Neural progenitor cell (in vitro differentiated cells): ENCODE measurements at regions not wholly inside any gene's neighbourhood (a gene's known extent, or its start where the extent isn't known, plus 50 kb on each side); places are given as distances from the start of the nearest gene placed in this dataset.

Source experiments
- DNase-seq: peaks from one replicate; pipeline ENCODE4 v3.0.0-alpha.2; 2016; ENCODE audit warnings: low spot score
- H2AFZ ChIP-seq: fragments of 200-600 bp; sonication (generic); replicated peaks from 2 replicates; pipeline ENCODE4 v1.6.1; 2016; ENCODE audit warnings: antibody characterized with exemption
- H3F3A ChIP-seq: fragments of 200-600 bp; sonication (generic); 2 replicates; pipeline ENCODE4 v1.6.1; 2016; ENCODE audit warnings: antibody characterized with exemption, low read depth
- H3K27ac ChIP-seq: fragments of 200-600 bp; sonication (generic); 2 replicates; pipeline ENCODE4 v1.5.1; 2016; ENCODE audit warnings: mild to moderate bottlenecking
- H3K27me3 ChIP-seq: fragments of 200-600 bp; sonication (generic); 2 replicates; pipeline ENCODE4 v1.6.1; 2016; ENCODE audit warnings: mild to moderate bottlenecking, moderate library complexity
- H3K36me3 ChIP-seq: fragments of 200-600 bp; sonication (generic); 2 replicates; pipeline ENCODE4 v1.5.1; 2016
- H3K4me1 ChIP-seq: fragments of 200-600 bp; sonication (generic); 2 replicates; pipeline ENCODE4 v1.6.1; 2016; ENCODE audit warnings: mixed run types
- H3K4me2 ChIP-seq: fragments of 200-600 bp; sonication (generic); 2 replicates; pipeline ENCODE4 v1.6.1; 2016
- H3K4me3 ChIP-seq: fragments of 200-600 bp; sonication (generic); 2 replicates; pipeline ENCODE4 v1.5.1; 2016
- H3K79me2 ChIP-seq: fragments of 200-600 bp; sonication (generic); 2 replicates; pipeline ENCODE4 v1.6.1; 2016; ENCODE audit warnings: low read depth
- H3K9ac ChIP-seq: fragments of 200-600 bp; sonication (generic); 2 replicates; pipeline ENCODE4 v1.6.1; 2016
- H3K9me3 ChIP-seq: fragments of 200-600 bp; sonication (generic); 2 replicates; pipeline ENCODE4 v1.5.1; 2016; ENCODE audit warnings: low read depth
- H4K20me1 ChIP-seq: fragments of 200-600 bp; sonication (generic); 2 replicates; pipeline ENCODE4 v1.6.1; 2016; ENCODE audit warnings: low read depth
- H3K27ac Mint-ChIP-seq: 3 replicates; pipeline ENCODE4 v1.8.0; 2021; ENCODE audit warnings: mixed read lengths
- H3K27me3 Mint-ChIP-seq: 2 replicates; pipeline ENCODE4 v1.8.0; 2022; ENCODE audit warnings: low read depth, mild to moderate bottlenecking, inconsistent platforms, moderate library complexity, mixed read lengths; ENCODE audit not compliant: insufficient read depth
- H3K36me3 Mint-ChIP-seq: 3 replicates; pipeline ENCODE4 v1.8.0; 2021; ENCODE audit warnings: mixed read lengths
- H3K4me1 Mint-ChIP-seq: 3 replicates; pipeline ENCODE4 v1.8.0; 2021; ENCODE audit warnings: mixed read lengths
- H3K4me3 Mint-ChIP-seq: 3 replicates; pipeline ENCODE4 v1.8.0; 2021; ENCODE audit warnings: mild to moderate bottlenecking, moderate library complexity, mixed read lengths
- H3K9me3 Mint-ChIP-seq: 3 replicates; pipeline ENCODE4 v1.8.0; 2020; ENCODE audit warnings: mixed read lengths
- CTCF ChIP-seq: fragments of 200-600 bp; sonication (generic); IDR thresholded peaks from 2 replicates; pipeline ENCODE4 v1.5.1; 2017; ENCODE audit warnings: antibody characterized with exemption, mild to moderate bottlenecking
- EZH2 ChIP-seq: fragments of 200-600 bp; sonication (generic); IDR thresholded peaks from 2 replicates; pipeline ENCODE4 v1.6.1; 2017; ENCODE audit warnings: antibody characterized with exemption, mild to moderate bottlenecking, moderate library complexity
- EZH2phosphoT487 ChIP-seq: fragments of 200-600 bp; sonication (generic); IDR thresholded peaks from 2 replicates; pipeline ENCODE4 v1.6.1; 2017; ENCODE audit warnings: antibody characterized with exemption

DNA sequence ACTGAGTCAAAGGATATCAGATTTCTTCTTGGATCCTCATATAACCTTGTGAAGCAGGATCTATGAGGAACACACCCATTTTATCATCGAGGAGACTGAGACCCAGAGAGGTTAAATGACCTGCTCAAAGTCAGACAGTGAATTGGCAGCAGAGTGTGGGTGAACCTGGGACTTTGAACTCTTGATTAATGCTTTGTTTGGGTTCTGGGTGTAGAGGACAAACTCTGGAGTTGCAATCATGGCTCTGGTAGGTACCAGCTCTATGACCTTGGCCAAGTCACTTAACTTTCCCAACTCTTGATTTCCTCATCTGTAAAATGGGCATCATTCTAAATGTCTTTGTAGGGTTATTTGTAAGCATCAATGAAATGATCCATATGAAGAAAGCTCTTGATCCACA is 166.4 kb downstream of the HAPSTR1 start:
- no peaks in the 10 kb centered on the region for H3K79me2 ChIP-seq
- no peak overlapping the region for H2AFZ ChIP-seq
- no peaks in the 10 kb centered on the region for H3F3A ChIP-seq
- H3K27ac ChIP-seq, result no peak overlapping the region
- Mint-ChIP-seq H3K27me3 (peaks cover 6% of the 10 kb centered on the region), H3K36me3 (no peaks in the 10 kb centered on the region), H3K4me3 (no peak overlapping the region), H3K27ac (no peak overlapping the region), H3K4me1 (peaks cover 2% of the 10 kb centered on the region), H3K9me3 (peaks cover 5% of the 10 kb centered on the region)
- H3K4me1 ChIP-seq, result no peaks in the 10 kb centered on the region
- H3K4me3 ChIP-seq, result no peak overlapping the region
- H3K27me3 ChIP-seq, result no peaks in the 10 kb centered on the region
- no peaks in the 10 kb centered on the region for H4K20me1 ChIP-seq
- no peaks in the 10 kb centered on the region for H3K36me3 ChIP-seq
- H3K9me3 ChIP-seq, result no peaks in the 10 kb centered on the region
- no peak overlapping the region for H3K9ac ChIP-seq
- no peak for TF ChIP-seq EZH2phosphoT487
- TF ChIP-seq EZH2, result no peak
- no peak for TF ChIP-seq CTCF
- no peak for DNase-seq
- no peak overlapping the region for H3K4me2 ChIP-seq

- Histone ChIP-seq H3K9ac (no peak overlapping the region), H3K9me3 (no peaks in the 10 kb centered on the region), H4K20me1 (no peaks in the 10 kb centered on the region), H3K4me1 (no peaks in the 10 kb centered on the region), H3K27me3 (no peaks in the 10 kb centered on the region), H3K79me2 (no peaks in the 10 kb centered on the region), H3F3A (no peaks in the 10 kb centered on the region), H3K4me3 (no peak overlapping the region), H3K36me3 (no peaks in the 10 kb centered on the region), H3K27ac (no peak overlapping the region), H2AFZ (no peak overlapping the region), H3K4me2 (no peak overlapping the region)
- peak; percentile 92 for TF ChIP-seq CTCF
- no peak for TF ChIP-seq EZH2phosphoT487
- DNase-seq, result peak; percentile 80
- peak overlapping the region; percentile 84 for H3K27ac Mint-ChIP-seq
- peaks cover 7% of the 10 kb centered on the region for H3K27me3 Mint-ChIP-seq
- H3K9me3 Mint-ChIP-seq, result peaks cover 5% of the 10 kb centered on the region
- H3K4me3 Mint-ChIP-seq, result no peak overlapping the region
- no peaks in the 10 kb centered on the region for H3K36me3 Mint-ChIP-seq
- H3K4me1 Mint-ChIP-seq, result peaks cover 8% of the 10 kb centered on the region
These were observed 167.1 kb downstream of the HAPSTR1 start for GRCh38 chr16:9258423-9259051.

DNA sequence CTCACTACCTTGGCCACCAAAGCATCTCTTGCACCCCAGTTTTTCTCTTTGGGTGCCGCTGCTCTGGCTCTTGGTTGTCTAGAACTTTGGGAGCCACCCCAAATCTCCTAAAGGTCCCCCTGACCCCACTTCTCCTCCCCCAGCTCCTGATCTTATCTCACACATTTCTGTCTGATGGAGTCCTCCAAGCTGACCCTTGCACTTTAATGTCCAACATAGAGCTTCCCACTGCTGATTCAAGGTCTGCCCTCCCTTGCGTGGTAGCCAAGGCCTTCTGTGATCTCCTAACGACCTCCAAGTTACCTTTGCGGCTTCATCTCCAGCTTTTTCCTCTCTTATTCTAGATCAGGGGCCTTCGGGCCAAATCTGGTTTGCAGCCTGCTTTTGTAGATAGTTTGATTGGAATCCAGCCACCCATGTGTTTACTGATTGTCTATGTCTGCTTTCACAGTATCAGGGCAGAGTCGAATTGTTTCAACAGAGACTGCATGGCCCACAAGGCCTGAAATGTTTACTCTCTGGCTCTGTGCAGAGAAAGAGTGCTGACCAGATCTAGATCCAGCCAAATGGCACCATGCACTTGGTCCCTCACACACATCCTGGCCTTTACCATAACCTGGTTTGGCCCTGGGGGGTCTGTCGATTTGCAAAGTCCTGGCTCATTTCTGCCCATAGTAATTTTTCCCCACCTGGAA is 168.6 kb downstream of the HAPSTR1 start:
- H3K4me1 Mint-ChIP-seq, result peaks cover 17% of the 10 kb centered on the region
- peaks cover 9% of the 10 kb centered on the region for H3K27me3 Mint-ChIP-seq
- H3K9me3 Mint-ChIP-seq, result peaks cover 2% of the 10 kb centered on the region
- no peak overlapping the region for H3K27ac Mint-ChIP-seq
- Histone ChIP-seq H4K20me1 (no peaks in the 10 kb centered on the region), H3K27ac (no peak overlapping the region), H3K4me2 (no peak overlapping the region), H3K36me3 (no peaks in the 10 kb centered on the region), H3K9me3 (no peaks in the 10 kb centered on the region), H3K27me3 (no peaks in the 10 kb centered on the region), H2AFZ (no peak overlapping the region), H3K4me1 (no peaks in the 10 kb centered on the region), H3F3A (no peaks in the 10 kb centered on the region), H3K79me2 (no peaks in the 10 kb centered on the region), H3K4me3 (no peak overlapping the region), H3K9ac (no peak overlapping the region)
- DNase-seq, result no peak
- TF ChIP-seq EZH2 (no peak), CTCF (no peak), EZH2phosphoT487 (no peak)
- H3K36me3 Mint-ChIP-seq, result no peaks in the 10 kb centered on the region
- H3K4me3 Mint-ChIP-seq, result no peak overlapping the region
